ENCODE measurements at regions not wholly inside any gene's neighbourhood (a gene's known extent, or its start where the extent isn't known, plus 50 kb on each side); places are given as distances from the start of the nearest gene placed in this dataset.

DNA sequence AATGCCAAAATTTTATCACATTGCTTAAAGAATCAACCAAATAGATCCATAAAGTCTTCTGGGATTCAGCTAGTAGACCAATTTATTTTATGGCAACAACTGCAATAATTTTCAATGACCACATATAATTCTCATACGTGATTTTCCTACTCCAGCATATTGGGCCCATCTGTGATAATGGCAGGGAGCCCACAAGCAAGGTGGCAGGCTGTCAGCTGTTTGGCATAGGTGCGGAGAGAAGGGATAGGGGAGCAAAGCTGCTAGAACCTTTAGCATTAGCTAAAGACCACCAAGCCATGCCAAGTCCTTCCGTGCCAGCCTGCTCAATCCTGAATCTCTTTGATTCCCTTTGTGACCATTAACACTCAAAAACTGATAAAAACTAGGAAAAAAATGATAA is 721.2 kb downstream of the XPNPEP1 start:
- Histone ChIP-seq H2BK20ac (ENCODE audit: low read length) (no peak overlapping the region), H2AFZ (ENCODE audit: low read length) (no peak overlapping the region), H3K14ac (ENCODE audit: insufficient read length) (no peak overlapping the region), H2BK15ac (ENCODE audit: low read length) (no peak overlapping the region), H2BK5ac (ENCODE audit: low read depth, low read length) (no peak overlapping the region), H3K23me2 (ENCODE audit: low read depth, low read length) (no peaks in the 10 kb centered on the region), H4K5ac (ENCODE audit: insufficient read length, low read depth, low read length) (no peak overlapping the region), H2BK12ac (ENCODE audit: low read depth, low read length) (no peak overlapping the region), H3K56ac (replicated peaks; ENCODE audit: insufficient read length, low read depth, low read length) (no peak overlapping the region), H3K79me2 (ENCODE audit: control insufficient read depth in 1 of 2, insufficient read depth in 2 of 2, low read length in 2 of 2) (no peaks in the 10 kb centered on the region), H4K20me1 (replicated peaks in 1 of 2; ENCODE audit: control insufficient read depth in 1 of 2, insufficient read depth in 2 of 2, low read length in 2 of 2) (no peaks in the 10 kb centered on the region), H3K4ac (replicated peaks; ENCODE audit: insufficient read length, low read depth, low read length) (no peak overlapping the region), H3K9me3 (ENCODE audit: insufficient read depth in 2 of 2, low read depth in 1 of 2, low read length in 1 of 2) (no peaks in the 10 kb centered on the region), H4K91ac (replicated peaks; ENCODE audit: insufficient read length, low read length) (no peak overlapping the region), H3K79me1 (ENCODE audit: low read depth, low read length) (no peaks in the 10 kb centered on the region), H3K36me3 (ENCODE audit: control insufficient read depth in 2 of 4, insufficient read depth in 4 of 4, low read length in 3 of 4) (no peaks in the 10 kb centered on the region), H3K4me1 (replicated peaks in 1 of 4; ENCODE audit: control insufficient read depth in 3 of 4, insufficient read depth in 4 of 4, low read length in 3 of 4) (no peaks in the 10 kb centered on the region), H4K8ac (ENCODE audit: extremely low read depth, insufficient read depth, low read length) (no peak overlapping the region), H3K4me2 (ENCODE audit: insufficient read depth in 1 of 2, low read depth in 2 of 2, low read length in 2 of 2) (no peak overlapping the region), H3K27ac (ENCODE audit: low read depth, low read length) (no peak overlapping the region), H3K23ac (ENCODE audit: insufficient read length) (no peak overlapping the region), H2BK120ac (replicated peaks; ENCODE audit: low read depth, low read length) (no peak overlapping the region), H3K4me3 (ENCODE audit: extremely low read depth in 1 of 4, insufficient read depth in 2 of 4, low read depth in 3 of 4, low read length in 4 of 4) (no peak overlapping the region), H3K18ac (ENCODE audit: extremely low read depth, low read length) (no peak overlapping the region), H2AK5ac (ENCODE audit: low read depth, low read length) (no peak overlapping the region), H3K27me3 (replicated peaks in 1 of 4; ENCODE audit: control insufficient read depth in 3 of 4, extremely low read depth in 1 of 4, insufficient read depth in 3 of 4, low read length in 3 of 4) (no peaks in the 10 kb centered on the region), H3K9ac (replicated peaks in 1 of 4; ENCODE audit: extremely low read depth in 1 of 4, low read depth in 3 of 4, low read length in 3 of 4) (no peak overlapping the region)
- FAIRE-seq (no peak), DNase-seq (ENCODE audit: low read depth in 1 of 2, low spot score in 2 of 2) (no peak)
- POLR2A ChIA-PET (ENCODE audit: partially characterized antibody) = no interaction called here
- WGBS, 2 experiments (ENCODE audit: extremely low coverage in 1 of 2, insufficient coverage in 1 of 2, insufficient read length in 1 of 2, insufficient replicate concordance in 2 of 2, low coverage in 1 of 2, low lambda C conversion rate in 2 of 2, missing lambda C conversion rate in 1 of 2) = 96% methylated on average over 3 of the region's 3 CpGs; no CpG with 5 or more reads in 1 of the 2 experiments
- no peak for TF ChIP-seq SP2 (IDR thresholded peaks at IDR 0.05; ENCODE audit: low read length)
- TF ChIP-seq, protein P1, sequence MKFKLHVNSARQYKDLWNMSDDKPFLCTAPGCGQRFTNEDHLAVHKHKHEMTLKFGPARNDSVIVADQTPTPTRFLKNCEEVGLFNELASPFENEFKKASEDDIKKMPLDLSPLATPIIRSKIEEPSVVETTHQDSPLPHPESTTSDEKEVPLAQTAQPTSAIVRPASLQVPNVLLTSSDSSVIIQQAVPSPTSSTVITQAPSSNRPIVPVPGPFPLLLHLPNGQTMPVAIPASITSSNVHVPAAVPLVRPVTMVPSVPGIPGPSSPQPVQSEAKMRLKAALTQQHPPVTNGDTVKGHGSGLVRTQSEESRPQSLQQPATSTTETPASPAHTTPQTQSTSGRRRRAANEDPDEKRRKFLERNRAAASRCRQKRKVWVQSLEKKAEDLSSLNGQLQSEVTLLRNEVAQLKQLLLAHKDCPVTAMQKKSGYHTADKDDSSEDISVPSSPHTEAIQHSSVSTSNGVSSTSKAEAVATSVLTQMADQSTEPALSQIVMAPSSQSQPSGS (IDR thresholded peaks at IDR 0.05; ENCODE audit: low read length) = no peak
- TF ChIP-seq EGR1 (IDR thresholded peaks at IDR 0.05; ENCODE audit: borderline replicate concordance, low read depth, low read length) = no peak
- TF ChIP-seq POLR2A (IDR thresholded peaks at IDR 0.05; ENCODE audit: control extremely low read depth in 1 of 2, low read depth in 2 of 2, low read length in 2 of 2) = no peak
- no peak for TF ChIP-seq CREB1 (IDR thresholded peaks at IDR 0.05)
- TF ChIP-seq SIX5 (IDR thresholded peaks at IDR 0.05; ENCODE audit: low read depth, low read length) = no peak
- no peak for TF ChIP-seq ASH2L (IDR thresholded peaks at IDR 0.05; ENCODE audit: low read length)
- no peak for TF ChIP-seq GABPA (IDR thresholded peaks at IDR 0.05; ENCODE audit: borderline replicate concordance, insufficient read depth, low read length)
- TF ChIP-seq NRF1 (IDR thresholded peaks at IDR 0.05; ENCODE audit: low read depth, low read length) = no peak
- no peak for TF ChIP-seq CTBP2 (IDR thresholded peaks at IDR 0.05; ENCODE audit: borderline replicate concordance, insufficient read depth, insufficient read length, low read length)
- TF ChIP-seq POU5F1 (IDR thresholded peaks at IDR 0.05; ENCODE audit: low read depth, low read length) = no peak
- CTCF ChIA-PET (ENCODE audit: partially characterized antibody) = no interaction called here
